ENCODE measurements at regions not wholly inside any gene's neighbourhood (a gene's known extent, or its start where the extent isn't known, plus 50 kb on each side); places are given as distances from the start of the nearest gene placed in this dataset.
"Not testable (repeated sequence)": the region's sequence is repeated elsewhere in the genome, so short reads cannot be mapped to it uniquely, and the experiment has no call there.

GRCh38 chr3:69490235-69490634, 104.3 kb upstream of the FRMD4B start:
- DNase-seq (ENCODE audit: low read depth in 4 of 4, low spot score in 1 of 4) = no peak

DNA sequence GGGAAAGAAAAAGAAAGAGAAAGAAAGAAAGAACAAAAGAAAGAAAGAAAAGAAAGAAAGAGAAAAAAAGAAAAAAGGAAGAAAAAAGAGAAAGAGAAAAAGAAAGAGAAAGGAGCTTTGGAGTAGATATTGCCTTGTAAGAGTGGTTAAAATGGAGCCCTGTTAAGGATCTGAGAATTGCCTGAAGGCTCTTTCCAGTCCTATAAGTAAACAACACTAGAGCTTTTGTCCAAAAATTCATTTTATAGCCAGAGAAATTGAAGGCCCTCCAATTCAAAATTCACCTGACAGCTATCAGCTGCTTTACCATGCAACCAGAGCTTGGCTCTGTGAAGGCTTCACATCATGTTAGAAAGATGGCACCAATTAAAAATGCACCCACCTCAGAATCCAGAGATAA, 102.1 kb upstream of the FRMD4B start:
- DNase-seq (ENCODE audit: low read depth in 4 of 4, low spot score in 1 of 4) = no peak

DNA sequence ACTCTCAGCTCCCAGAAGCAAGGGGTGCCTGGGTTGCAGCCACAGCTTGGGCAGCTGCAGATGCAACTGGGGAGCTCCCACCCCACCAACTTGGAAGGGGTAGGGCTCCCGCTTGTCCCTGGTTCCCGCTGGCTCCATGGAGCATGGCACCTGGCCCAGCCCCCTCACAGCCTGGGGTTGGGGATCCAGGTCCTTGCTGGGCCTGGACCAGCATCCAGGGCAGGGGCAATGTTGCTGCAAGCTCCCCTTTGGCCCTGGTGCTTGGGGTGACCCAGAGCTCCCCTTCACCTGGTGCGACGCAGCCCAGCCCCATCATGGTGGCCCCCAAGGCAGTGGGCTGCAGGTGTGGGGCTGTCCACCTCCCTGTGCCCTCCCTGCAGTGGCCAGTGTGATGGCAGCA, 99.6 kb upstream of the FRMD4B start:
- DNase-seq (ENCODE audit: low read depth in 4 of 4, low spot score in 1 of 4) = no peak

DNA sequence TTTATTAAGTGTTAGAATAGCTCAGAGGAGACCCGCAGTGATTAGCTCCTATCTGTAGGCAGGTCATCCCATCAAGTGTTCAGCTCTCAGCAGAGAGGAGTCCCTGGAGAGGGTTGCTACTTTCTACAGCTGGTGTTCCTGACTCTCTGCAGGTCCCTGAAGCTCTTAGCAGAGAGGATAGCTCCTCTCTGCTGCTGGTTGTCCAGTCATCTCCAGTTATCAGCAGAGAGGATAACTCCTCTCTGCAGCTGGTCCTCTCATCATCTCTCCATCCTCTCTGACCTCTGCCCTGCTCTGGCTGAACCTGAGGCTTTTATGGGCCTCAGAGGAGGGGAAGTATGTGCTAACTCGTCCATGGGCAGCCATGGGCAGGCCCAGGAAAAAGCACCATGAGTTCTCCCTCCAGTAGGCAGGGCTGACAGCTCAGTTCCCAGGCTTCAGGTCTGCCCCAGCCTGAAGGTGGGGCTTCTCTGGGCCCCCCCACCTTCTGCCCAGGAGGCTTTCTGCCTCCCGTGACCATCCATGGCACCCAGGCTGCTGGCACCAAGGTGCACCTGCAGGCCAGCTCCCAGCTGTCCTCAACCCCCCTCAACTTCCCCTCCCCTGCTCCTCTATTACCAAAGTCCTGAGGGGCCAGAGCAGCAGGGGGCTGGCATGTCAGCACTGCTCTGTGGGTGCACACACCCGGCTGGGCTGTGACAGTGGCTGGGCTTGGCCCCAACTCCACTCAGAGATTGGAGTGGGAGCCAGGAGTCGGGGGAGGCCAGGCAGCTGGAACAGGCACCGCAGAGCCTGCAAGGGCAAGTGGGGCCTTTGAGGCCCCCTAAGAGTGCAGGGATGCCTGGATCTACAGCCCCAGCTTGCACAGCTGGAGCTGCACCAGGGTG, 98.9 kb upstream of the FRMD4B start:
- no peak for DNase-seq (ENCODE audit: low read depth in 4 of 4, low spot score in 1 of 4)

- no peak for DNase-seq (ENCODE audit: low read depth in 4 of 4, low spot score in 1 of 4)
Observed at GRCh38 chr3:69483449-69483848, 97.6 kb upstream of the FRMD4B start.

DNA sequence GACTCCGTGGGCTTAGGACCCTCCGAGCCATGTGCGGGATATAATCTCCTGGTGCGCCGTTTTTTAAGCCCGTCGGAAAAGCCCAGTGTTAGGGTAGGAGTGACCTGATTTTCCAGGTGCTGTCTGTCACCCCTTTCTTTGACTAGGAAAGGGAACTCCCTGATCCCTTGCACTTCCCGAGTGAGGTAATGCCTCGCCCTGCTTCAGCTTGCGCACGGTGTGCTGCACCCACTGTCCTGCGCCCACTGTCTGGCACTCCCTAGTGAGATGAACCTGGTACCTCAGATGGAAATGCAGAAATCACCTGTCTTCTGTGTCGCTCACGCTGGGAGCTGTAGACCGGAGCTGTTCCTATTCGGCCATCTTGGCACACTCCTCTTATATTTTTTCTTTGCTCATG, 95.1 kb upstream of the FRMD4B start:
- not testable (repeated sequence) for DNase-seq (ENCODE audit: low read depth in 4 of 4, low spot score in 1 of 4)

DNA sequence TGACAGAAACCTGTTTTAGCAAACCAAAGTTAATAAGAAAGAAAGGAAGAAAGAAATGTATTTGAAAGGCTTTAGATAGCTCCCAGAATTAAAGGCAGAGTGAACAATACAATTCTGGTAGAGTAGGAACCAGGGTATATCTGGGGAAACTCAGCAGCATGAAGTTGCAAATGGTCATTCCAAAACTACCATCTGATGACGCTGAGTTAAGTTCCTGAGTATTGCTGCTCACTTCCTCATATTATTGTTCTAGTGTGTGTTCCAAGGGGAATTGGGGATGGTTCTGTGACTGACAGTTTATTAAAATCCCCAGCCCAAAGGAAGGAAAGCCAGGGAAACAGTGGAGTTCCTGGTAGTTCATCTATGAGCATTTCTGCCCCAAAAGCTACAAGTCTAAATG, 88.3 kb upstream of the FRMD4B start:
- no peak for DNase-seq (ENCODE audit: low read depth in 4 of 4, low spot score in 1 of 4)

- DNase-seq (ENCODE audit: low read depth in 4 of 4, low spot score in 1 of 4) = no peak
Observed at GRCh38 chr3:69472093-69472492, 86.2 kb upstream of the FRMD4B start.

GRCh38 chr3:69463531-69463930, 77.6 kb upstream of the FRMD4B start:
- DNase-seq (ENCODE audit: low read depth in 4 of 4, low spot score in 1 of 4) = no peak

- DNase-seq (ENCODE audit: low read depth in 4 of 4, low spot score in 1 of 4) = no peak
Observed at GRCh38 chr3:69462826-69463100, 76.9 kb upstream of the FRMD4B start.

DNA sequence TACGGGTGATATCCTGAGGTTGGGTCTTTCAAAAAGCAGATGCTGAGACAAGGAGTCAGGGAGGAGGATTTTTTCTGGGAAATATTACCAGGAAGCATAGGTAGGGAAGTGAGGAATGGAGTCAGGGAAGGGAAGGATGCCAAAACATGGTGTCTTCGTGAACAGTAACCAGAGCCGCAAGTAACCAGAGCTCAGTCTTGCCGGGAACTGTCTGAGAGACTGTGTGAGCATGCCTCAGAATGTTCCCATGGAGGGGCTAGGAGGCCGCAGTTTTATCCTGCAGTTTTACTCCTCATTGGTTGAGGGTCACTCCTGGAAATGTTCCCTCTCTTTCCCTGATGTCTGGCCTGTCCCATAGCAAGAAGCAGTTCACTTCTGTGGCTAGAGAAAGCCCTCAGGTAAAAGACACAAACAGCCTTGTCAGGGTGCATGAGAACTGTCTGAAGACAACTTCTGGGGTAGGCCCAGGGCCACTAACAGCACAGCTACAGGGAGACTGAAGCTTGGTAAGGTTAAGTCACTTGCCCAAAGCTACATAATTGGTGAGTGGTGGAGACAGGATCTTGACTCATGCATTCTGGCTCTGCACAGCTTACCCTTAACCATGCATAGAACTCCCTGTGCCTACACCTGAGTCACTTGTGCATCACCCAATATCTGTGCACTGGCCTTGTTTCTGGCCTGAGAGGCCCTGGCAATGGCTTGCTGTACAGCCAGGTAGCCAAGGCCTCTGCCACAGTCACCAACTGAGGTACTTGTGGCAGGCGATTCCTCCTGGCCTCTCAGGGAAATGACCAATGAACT, 76.3 kb upstream of the FRMD4B start:
- DNase-seq (ENCODE audit: low read depth in 4 of 4, low spot score in 1 of 4) = no peak

DNA sequence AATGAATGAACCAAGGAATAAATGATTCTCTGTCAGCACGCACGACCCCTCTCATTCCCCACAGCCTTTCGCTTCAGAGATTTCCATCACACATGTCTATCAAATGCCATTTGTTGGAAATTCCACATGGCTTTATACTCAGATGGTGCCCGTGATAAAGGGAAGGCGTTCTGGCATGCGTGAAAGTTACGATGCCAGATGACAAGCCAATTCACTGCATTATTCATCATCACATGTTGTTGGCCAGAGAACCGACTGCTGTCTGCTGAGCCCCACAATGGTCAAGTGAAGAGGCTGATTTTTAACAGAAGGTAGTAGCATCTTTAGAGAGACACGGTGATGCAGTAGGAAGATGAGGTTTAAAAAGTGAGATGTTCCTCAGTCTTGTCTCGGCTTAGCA, 74.1 kb upstream of the FRMD4B start:
- DNase-seq (ENCODE audit: low read depth in 4 of 4, low spot score in 1 of 4) = no peak

- no peak for DNase-seq (ENCODE audit: low read depth in 4 of 4, low spot score in 1 of 4)
Observed at GRCh38 chr3:69458803-69459365, 73.0 kb upstream of the FRMD4B start.

DNA sequence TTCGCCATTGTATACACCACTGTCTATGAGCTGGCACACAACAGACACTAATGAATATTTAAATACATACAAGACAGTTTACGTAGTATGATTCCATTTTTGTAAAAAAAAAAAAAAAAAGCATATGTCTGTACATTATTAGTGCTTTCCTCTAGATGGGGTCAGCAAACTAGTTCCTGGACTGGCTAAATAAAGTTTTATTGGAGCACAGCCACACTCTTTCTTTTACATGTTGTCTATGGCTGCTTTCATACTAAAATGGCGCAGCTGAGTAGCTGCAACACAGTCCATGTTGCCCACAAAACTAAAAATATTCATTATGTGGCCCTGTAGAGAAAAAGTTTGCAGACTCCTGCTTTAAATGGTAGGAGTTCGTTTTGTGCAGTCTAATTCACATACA, 70.7 kb upstream of the FRMD4B start:
- DNase-seq (ENCODE audit: low read depth in 4 of 4, low spot score in 1 of 4) = no peak

- DNase-seq (ENCODE audit: low read depth in 4 of 4, low spot score in 1 of 4) = no peak
Observed at GRCh38 chr3:69454204-69454787, 68.4 kb upstream of the FRMD4B start.

- no peak for DNase-seq (ENCODE audit: low read depth in 4 of 4, low spot score in 1 of 4)
Observed at GRCh38 chr3:69452295-69452694, 66.4 kb upstream of the FRMD4B start.

DNA sequence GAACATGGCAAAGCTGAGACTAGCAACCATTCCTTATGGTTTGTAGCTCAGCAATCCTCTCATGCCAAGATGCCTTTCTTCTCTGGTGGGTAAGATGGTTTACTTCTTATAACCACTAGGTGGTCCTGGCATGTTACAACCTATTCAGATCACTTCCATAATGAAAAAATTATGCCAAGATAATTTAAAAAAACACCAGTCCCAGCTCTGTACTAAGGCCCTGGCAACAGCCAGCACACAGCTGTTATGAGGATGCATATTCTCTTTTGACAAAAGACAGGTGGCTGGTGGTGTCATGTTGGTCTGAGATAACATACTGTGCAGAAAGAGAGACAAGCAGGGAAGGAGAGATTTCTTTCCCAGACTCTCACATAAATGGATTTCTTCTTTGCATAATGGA, 65.7 kb upstream of the FRMD4B start:
- DNase-seq (ENCODE audit: low read depth in 4 of 4, low spot score in 1 of 4) = no peak

GRCh38 chr3:69448877-69449276, 63.0 kb upstream of the FRMD4B start:
- no peak for DNase-seq (ENCODE audit: low read depth in 4 of 4, low spot score in 1 of 4)

- no peak for DNase-seq (ENCODE audit: low read depth in 4 of 4, low spot score in 1 of 4)
Observed at GRCh38 chr3:69446402-69447072, 60.6 kb upstream of the FRMD4B start.

DNA sequence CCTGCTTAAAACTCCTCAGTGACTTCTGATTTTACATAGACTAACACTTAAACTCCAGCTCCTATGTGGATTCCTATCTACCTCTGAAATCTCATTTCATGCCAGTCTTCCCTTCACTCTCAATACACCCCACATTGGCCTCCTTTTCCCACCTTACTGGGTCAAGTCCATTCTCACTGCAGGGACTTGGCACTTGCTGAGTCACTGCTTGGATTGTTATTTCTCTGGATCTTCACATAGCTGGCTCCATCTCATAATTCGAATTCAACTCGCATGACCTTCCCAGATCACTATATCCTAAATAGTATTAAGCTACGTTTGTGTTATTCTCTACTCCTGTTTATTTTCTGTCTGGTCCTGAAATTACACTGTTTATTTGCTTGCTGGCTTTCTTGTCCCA, 59.6 kb upstream of the FRMD4B start:
- no peak for DNase-seq (ENCODE audit: low read depth in 4 of 4, low spot score in 1 of 4)

- DNase-seq (ENCODE audit: low read depth in 4 of 4, low spot score in 1 of 4) = no peak
Observed at GRCh38 chr3:69445024-69445423, 59.1 kb upstream of the FRMD4B start.

Data from stimulated activated CD4-positive, alpha-beta T cell treated with anti-CD3 and anti-CD28 coated beads, Interleukin-1b, Interleukin-23, amount 100 ng/mL, for 24 hours (primary cell).